ENCODE measurements at regions not wholly inside any gene's neighbourhood (a gene's known extent, or its start where the extent isn't known, plus 50 kb on each side); places are given as distances from the start of the nearest gene placed in this dataset.
"Not testable (repeated sequence)": the region's sequence is repeated elsewhere in the genome, so short reads cannot be mapped to it uniquely, and the experiment has no call there.

DNA sequence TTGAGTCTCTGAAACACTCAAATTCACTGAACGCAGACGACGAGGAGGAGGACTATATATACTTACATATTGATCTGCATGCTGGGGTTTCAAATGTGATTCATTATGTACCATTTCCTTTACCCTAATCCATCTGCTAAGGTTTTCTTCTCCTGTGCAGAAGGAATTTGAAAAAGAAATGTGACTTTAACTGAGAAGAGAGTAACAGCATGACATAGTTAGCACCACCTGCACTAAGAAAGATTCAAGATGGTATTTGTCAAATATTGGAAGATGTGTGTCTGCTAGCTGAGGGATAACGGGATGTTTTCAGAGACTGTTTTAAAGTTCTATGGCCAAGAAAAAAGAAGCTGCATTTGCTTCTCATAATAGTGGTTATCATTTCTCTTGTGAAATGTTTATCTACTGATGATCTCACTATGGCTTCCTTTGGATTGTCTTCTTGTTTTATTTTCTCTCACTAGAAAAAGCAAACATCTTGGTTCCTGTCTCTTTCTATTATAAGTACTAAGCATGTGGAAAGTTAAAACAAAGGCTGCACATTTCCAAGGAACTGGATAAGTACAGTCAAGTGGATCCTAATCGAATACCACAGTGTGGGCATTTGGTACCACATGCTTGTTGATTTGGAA is 89.8 kb upstream of the TLE4 start:
- H3K4me3 ChIP-seq (ENCODE audit: low read depth, low read length), result no peak overlapping the region
- DNase-seq (ENCODE audit: low read depth), result peak; percentile 24
- TF ChIP-seq, protein P1, sequence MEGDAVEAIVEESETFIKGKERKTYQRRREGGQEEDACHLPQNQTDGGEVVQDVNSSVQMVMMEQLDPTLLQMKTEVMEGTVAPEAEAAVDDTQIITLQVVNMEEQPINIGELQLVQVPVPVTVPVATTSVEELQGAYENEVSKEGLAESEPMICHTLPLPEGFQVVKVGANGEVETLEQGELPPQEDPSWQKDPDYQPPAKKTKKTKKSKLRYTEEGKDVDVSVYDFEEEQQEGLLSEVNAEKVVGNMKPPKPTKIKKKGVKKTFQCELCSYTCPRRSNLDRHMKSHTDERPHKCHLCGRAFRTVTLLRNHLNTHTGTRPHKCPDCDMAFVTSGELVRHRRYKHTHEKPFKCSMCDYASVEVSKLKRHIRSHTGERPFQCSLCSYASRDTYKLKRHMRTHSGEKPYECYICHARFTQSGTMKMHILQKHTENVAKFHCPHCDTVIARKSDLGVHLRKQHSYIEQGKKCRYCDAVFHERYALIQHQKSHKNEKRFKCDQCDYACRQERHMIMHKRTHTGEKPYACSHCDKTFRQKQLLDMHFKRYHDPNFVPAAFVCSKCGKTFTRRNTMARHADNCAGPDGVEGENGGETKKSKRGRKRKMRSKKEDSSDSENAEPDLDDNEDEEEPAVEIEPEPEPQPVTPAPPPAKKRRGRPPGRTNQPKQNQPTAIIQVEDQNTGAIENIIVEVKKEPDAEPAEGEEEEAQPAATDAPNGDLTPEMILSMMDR (conservative IDR thresholded peaks at IDR 0.05; ENCODE audit: low read depth, low read length), result no peak

DNA sequence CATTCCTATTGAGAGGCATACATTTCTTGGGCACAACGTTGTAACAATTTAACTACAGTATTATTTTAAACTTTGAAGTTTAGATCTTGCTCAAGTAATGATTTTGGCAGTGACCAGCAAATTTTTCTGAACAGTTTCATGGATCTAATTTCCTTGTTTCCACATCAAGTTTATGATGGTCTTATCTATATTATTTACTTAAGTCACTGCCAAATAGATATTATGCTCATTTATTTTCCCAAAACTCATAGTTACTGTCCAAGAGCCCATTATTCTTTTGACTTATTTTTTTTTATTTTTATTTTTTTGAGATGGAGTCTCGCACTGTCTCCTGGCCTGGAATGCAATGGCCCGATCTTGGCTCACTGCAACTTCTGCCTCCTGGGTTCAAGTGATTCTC is 86.5 kb upstream of the TLE4 start:
- TF ChIP-seq, protein P1 (conservative IDR thresholded peaks at IDR 0.05; ENCODE audit: low read depth, low read length), result no peak
- DNase-seq (ENCODE audit: low read depth), result no peak
- H3K4me3 ChIP-seq (ENCODE audit: low read depth, low read length), result no peak overlapping the region

DNA sequence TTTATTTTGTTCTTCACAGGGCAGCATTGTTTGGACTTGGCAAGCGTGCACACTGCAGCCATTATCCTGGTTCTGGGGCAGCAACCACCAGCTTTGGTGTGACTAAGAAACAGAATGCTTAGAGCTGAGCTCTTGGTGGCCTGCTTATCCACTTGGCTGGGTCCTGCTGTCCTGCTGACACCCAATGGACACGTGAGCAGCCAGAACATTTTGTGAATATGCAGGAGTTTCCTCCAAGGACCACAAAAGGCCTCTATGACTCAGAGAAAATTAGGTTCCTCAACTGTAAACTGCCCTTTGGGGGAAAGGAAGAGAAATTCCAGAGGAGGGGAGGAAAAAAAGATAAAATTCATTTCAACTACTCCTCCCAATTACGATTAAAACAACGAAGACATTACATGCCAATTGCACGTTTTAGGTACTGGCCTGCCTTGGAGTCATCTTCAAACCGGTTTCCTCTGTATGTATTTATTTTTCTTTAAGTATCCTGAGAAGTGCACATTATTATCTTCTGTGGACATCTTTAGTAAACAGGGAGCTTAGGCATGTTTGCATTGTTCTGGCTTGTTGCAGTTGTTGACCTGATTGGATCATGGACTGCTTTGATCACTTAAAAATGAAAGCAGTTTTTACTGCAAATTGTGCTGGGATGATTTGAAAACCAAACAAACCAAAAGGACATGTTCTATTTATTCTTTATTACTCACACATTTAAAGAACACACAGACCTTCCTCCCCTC is 82.3 kb upstream of the TLE4 start:
- TF ChIP-seq, protein P1 (conservative IDR thresholded peaks at IDR 0.05; ENCODE audit: low read depth, low read length), result no peak
- peak overlapping the region; percentile 6 for H3K4me3 ChIP-seq (ENCODE audit: low read depth, low read length)
- peak; percentile 77 for DNase-seq (ENCODE audit: low read depth)

DNA sequence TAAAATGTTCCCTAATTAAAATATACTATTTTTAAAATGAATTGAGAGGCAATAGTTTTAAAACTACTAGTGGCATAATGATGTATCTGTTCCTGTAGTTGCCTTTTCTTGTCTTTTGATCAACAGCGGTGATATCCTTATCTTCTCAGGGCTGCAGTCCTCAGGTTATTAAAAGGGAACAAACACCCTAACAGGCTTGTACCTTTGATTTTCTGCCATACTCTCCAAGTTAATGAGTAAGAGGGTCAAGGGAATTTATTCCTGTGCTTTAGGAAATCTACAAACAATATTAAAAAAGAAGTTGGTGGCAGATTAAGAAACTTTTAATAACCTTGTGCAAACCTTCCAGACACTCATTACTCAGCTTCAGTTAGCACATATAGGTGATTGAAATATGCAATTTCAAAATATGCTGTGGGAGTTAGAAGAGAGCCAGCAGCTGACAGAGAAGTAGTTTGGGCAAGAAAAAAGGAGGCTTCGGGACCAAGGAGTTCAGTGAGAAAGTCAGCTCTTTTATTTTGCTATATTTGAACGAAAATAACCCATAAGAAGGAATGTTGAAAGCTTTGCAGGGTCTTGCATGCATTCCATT is 81.0 kb upstream of the TLE4 start:
- H3K4me3 ChIP-seq (ENCODE audit: low read depth, low read length), result no peak overlapping the region
- DNase-seq (ENCODE audit: low read depth), result no peak
- TF ChIP-seq, protein P1 (conservative IDR thresholded peaks at IDR 0.05; ENCODE audit: low read depth, low read length), result no peak

DNA sequence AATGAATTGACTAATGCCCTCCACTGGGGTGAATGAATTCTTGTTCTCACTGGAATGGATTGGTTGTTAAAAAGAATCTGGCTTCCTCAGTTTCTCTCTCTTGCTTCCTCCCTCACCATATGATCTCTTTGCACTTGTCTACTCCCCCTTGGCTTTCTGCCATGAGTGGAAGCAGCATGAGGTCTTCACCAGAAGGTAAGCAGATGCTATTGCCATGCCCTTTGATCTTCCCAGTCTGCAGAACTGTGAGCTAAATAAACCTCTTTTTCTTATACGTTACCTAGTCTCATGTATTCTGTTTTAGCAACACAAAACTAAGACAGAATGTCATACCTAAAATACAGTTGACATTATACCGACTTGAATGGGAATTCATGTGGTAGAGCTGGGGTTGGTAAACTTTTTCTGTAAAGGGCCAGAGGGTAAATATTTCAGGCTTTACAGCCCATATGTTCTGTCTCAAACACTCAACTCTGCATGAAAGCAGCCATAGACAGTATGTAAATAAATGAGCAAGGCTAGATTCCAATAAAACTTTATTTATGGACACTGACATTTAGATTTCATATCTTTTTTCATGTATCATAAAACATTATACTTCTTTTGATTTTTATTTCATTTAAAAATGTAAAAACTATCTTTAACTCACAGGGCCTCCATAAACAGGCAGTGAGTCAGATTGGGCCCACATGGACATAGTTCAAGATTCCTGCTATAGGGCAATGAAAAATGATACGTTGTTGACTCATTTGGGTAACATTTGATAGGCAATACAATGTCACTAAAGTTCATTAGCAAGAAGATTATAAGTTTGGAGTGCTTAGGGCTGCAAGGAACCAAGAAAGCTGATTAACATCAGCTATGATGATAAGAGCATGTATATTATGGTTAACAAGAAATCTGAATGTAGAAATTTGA is 79.4 kb upstream of the TLE4 start:
- H3K4me3 ChIP-seq (ENCODE audit: low read depth, low read length), result no peak overlapping the region
- no peak for DNase-seq (ENCODE audit: low read depth)
- TF ChIP-seq, protein P1 (conservative IDR thresholded peaks at IDR 0.05; ENCODE audit: low read depth, low read length), result no peak

DNA sequence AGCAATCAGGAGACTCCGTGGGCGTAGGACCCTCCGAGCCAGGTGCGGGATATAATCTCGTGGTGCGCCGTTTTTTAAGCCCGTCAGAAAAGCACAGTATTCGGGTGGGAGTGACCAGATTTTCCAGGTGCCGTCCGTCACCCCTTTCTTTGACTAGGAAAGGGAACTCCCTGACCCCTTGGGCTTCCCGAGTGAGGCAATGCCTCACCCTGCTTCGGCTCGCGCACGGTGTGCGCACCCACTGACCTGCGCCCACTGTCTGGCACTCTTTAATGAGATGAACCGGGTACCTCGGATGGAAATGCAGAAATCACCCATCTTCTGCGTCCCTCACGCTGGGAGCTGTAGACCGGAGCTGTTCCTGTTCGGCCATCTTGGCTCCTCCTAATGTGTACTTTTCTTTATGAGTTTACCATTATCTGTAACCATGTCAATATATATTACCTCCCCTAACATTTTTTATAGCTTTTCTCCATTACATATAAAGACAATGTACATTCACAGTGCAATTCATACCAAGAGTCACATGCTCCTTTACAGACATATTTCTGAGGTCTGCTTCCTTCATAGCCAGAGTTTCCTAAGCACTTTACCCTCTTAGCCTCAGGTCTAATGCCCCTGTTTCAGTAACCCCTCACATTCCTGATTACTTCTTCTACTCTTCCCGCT is 71.4 kb upstream of the TLE4 start:
- DNase-seq (ENCODE audit: low read depth); H3K4me3 ChIP-seq (ENCODE audit: low read depth, low read length): not testable (repeated sequence)
